GM18508 (cell line): ENCODE measurements at regions not wholly inside any gene's neighbourhood (a gene's known extent, or its start where the extent isn't known, plus 50 kb on each side); places are given as distances from the start of the nearest gene placed in this dataset.

ENCODE experiments used
- ATAC-seq: cut with Tn5 transposase; IDR thresholded peaks from one replicate; pipeline ENCODE4 v1.9.1; 2021; ENCODE audit warnings: moderate number of reproducible peaks; ENCODE audit not compliant: insufficient read depth, unreplicated experiment

GRCh38 chr4:38606587-38606905, 57.5 kb upstream of the KLF3 start:
- no peak for ATAC-seq

GRCh38 chr4:38609614-38610013, 54.4 kb upstream of the KLF3 start:
- no peak for ATAC-seq

- ATAC-seq: no peak
These were observed 53.5 kb upstream of the KLF3 start for GRCh38 chr4:38610521-38610920.

GRCh38 chr4:38610966-38611431, 53.0 kb upstream of the KLF3 start:
- no peak for ATAC-seq

- no peak for ATAC-seq
These were observed 52.3 kb upstream of the KLF3 start for GRCh38 chr4:38611676-38612075.

- ATAC-seq: no peak
These were observed 51.2 kb upstream of the KLF3 start for GRCh38 chr4:38612646-38613414.
